Right lobe of liver (tissue), 6 donors: ENCODE measurements at regions not wholly inside any gene's neighbourhood (a gene's known extent, or its start where the extent isn't known, plus 50 kb on each side); places are given as distances from the start of the nearest gene placed in this dataset.

Source experiments
- ATAC-seq, 4 donors: fragments of 200-7000 bp; cut with Tn5 transposase; one replicate each; pipeline ENCODE4 v1.9.1; 2020; ENCODE audit warnings: mild to moderate bottlenecking in 4 of 4, moderate library complexity in 4 of 4
- DNase-seq, 3 donors: peaks; one replicate each; pipeline ENCODE4 v3.0.0-alpha.2; 2020
- H3K27ac ChIP-seq, 3 donors: fragments of 200-600 bp; one replicate each; pipeline ENCODE4 v1.8.0; 2022
- H3K27me3 ChIP-seq, 2 donors: fragments of 200-600 bp; one replicate each; pipeline ENCODE4 v1.8.0; 2022
- H3K36me3 ChIP-seq, 4 donors: fragments of 200-600 bp; sonication (generic) in 1 of 4; one replicate each; pipeline versions ENCODE4 v1.5.1 to v1.8.0; 2017 to 2022; ENCODE audit warnings: control low read depth in 1 of 4
- H3K4me1 ChIP-seq, 4 donors: fragments of 200-600 bp; sonication (generic) in 1 of 4; one replicate each; pipeline versions ENCODE4 v1.5.1 to v1.8.0; 2017 to 2022; ENCODE audit warnings: control low read depth in 1 of 4
- H3K4me3 ChIP-seq, 3 donors: fragments of 200-600 bp; one replicate each; pipeline ENCODE4 v1.8.0; 2022
- H3K9me3 ChIP-seq, 4 donors: fragments of 200-600 bp; sonication (generic) in 1 of 4; one replicate each; pipeline versions ENCODE4 v1.5.1 to v1.8.0; 2017 to 2022; ENCODE audit warnings: control low read depth in 1 of 4
- CTCF ChIP-seq, 4 donors: fragments of 200-600 bp in 3 of 4; fragments of 450-650 bp in 1 of 4; IDR thresholded peaks; one replicate each; pipeline versions ENCODE4 v1.5.1 to v1.8.0; 2016 to 2022; ENCODE audit warnings: antibody characterized with exemption in 4 of 4, mild to moderate bottlenecking in 2 of 4
- POLR2A ChIP-seq: fragments of 450-650 bp; IDR thresholded peaks from one replicate; pipeline ENCODE4 v1.6.1; 2017; ENCODE audit warnings: antibody characterized with exemption, mild to moderate bottlenecking
- WGBS: methylation state at CpG from one replicate; pipeline ENCODE4 v1.1.6; 2018; ENCODE audit warnings: low coverage, low lambda C conversion rate; ENCODE audit not compliant: insufficient coverage; ENCODE audit errors: missing lambda C conversion rate; 5-methylcytosine and 5-hydroxymethylcytosine counted together
- intact Hi-C, 2 donors: fragments of 100-400 bp; cut with DNase I; formaldehyde crosslinking; loops; one replicate each; pipeline versions ENCODE4 v1.11.2 to v1.14.1; 2022
- donor health status: DM: no; HTN: yes; CAD: no.
- donor health status: DM: no; HTN: no; CAD: no.
- donor health status: DM: no; HTN: no; CAD: no.
- donor health status: DM: no; HTN: yes; CAD: no.
- donor health status: DM: no; HTN: yes; CAD: no.

- 12% methylated on average over 4 of the region's 4 CpGs for WGBS
- Histone ChIP-seq H3K4me3 (no peak overlapping the region), H3K27ac (no peak overlapping the region), H3K36me3 (no peaks in the 10 kb centered on the region), H3K4me1 (no peaks in the 10 kb centered on the region), H3K9me3 (no peaks in the 10 kb centered on the region), H3K27me3 (no peaks in the 10 kb centered on the region)
- ATAC-seq (no peak), DNase-seq (no peak)
- TF ChIP-seq POLR2A (no peak), CTCF (IDR thresholded peaks at IDR 0.05) (no peak)
- intact Hi-C loops = no loop called here
Observed at GRCh38 chr3:34263101-34263621, 464.7 kb downstream of the PDCD6IP start.

- 59% methylated on average over 5 of the region's 5 CpGs for WGBS
- no peaks in the 10 kb centered on the region for H3K27me3 ChIP-seq
- TF ChIP-seq CTCF (IDR thresholded peaks at IDR 0.05) (no peak), POLR2A (no peak)
- H3K4me1 ChIP-seq = no peaks in the 10 kb centered on the region
- intact Hi-C loops = no loop called here
- H3K27ac ChIP-seq = no peak overlapping the region
- no peak for DNase-seq
- H3K4me3 ChIP-seq = no peak overlapping the region
- H3K36me3 ChIP-seq = no peaks in the 10 kb centered on the region
- ATAC-seq = no peak
- H3K9me3 ChIP-seq = no peaks in the 10 kb centered on the region
Observed at GRCh38 chr3:34264337-34265041, 466.1 kb downstream of the PDCD6IP start.

GRCh38 chr3:34267088-34267487 is 468.7 kb downstream of the PDCD6IP start:
- no peak for DNase-seq
- Histone ChIP-seq H3K27me3 (no peaks in the 10 kb centered on the region), H3K9me3 (no peaks in the 10 kb centered on the region), H3K4me3 (no peak overlapping the region), H3K36me3 (no peaks in the 10 kb centered on the region), H3K27ac (no peak overlapping the region), H3K4me1 (no peaks in the 10 kb centered on the region)
- intact Hi-C loops = no loop called here
- TF ChIP-seq CTCF (IDR thresholded peaks at IDR 0.05) (no peak), POLR2A (no peak)
- ATAC-seq = no peak

- no peaks in the 10 kb centered on the region for H3K4me1 ChIP-seq
- no peak for DNase-seq
- TF ChIP-seq POLR2A = no peak
- intact Hi-C loops = no loop called here
- H3K36me3 ChIP-seq = no peaks in the 10 kb centered on the region
- WGBS = 38% methylated on average over 4 of the region's 4 CpGs
- no peak overlapping the region for H3K27ac ChIP-seq
- no peaks in the 10 kb centered on the region for H3K9me3 ChIP-seq
- no peak overlapping the region for H3K4me3 ChIP-seq
- ATAC-seq = no peak
- H3K27me3 ChIP-seq = no peaks in the 10 kb centered on the region
Observed at GRCh38 chr3:34268032-34268709, 469.7 kb downstream of the PDCD6IP start.

GRCh38 chr3:34275811-34276210 is 477.4 kb downstream of the PDCD6IP start:
- H3K27me3 ChIP-seq = no peaks in the 10 kb centered on the region
- intact Hi-C loops = no loop called here
- no peak overlapping the region for H3K4me3 ChIP-seq
- H3K27ac ChIP-seq = no peak overlapping the region
- TF ChIP-seq CTCF (IDR thresholded peaks at IDR 0.05) (no peak), POLR2A (no peak)
- DNase-seq (no peak), ATAC-seq (no peak)
- H3K9me3 ChIP-seq = no peaks in the 10 kb centered on the region
- 40% methylated on average over 2 of the region's 2 CpGs for WGBS
- no peaks in the 10 kb centered on the region for H3K36me3 ChIP-seq
- H3K4me1 ChIP-seq = no peaks in the 10 kb centered on the region
